Sigmoid colon (tissue), 4 donors: ENCODE measurements at regions not wholly inside any gene's neighbourhood (a gene's known extent, or its start where the extent isn't known, plus 50 kb on each side); places are given as distances from the start of the nearest gene placed in this dataset.

Experiments used
- EP300 ChIP-seq, 4 donors: sonication (generic); formaldehyde crosslinking; IDR thresholded peaks; one replicate each; pipeline ENCODE4 v1.6.1; 2017; ENCODE audit warnings: antibody characterized with exemption in 4 of 4
- POLR2A ChIP-seq, 2 donors: fragments of 450-650 bp; IDR thresholded peaks; one replicate each; pipeline ENCODE4 v1.6.1; 2016; ENCODE audit warnings: antibody characterized with exemption in 2 of 2, mild to moderate bottlenecking in 2 of 2, moderate library complexity in 2 of 2
- POLR2AphosphoS5 ChIP-seq, 4 donors: sonication (generic); formaldehyde crosslinking; IDR thresholded peaks; one replicate each; pipeline ENCODE4 v1.6.1; 2017; ENCODE audit warnings: antibody characterized with exemption in 4 of 4
- TF ChIP-seq, protein P1 (sequence below), 4 experiments: fragments of 450-650 bp in 3 of 4; fragments of 200-600 bp in 1 of 4; IDR thresholded peaks; one replicate each; pipeline ENCODE4 v1.5.1; 2016 to 2019; ENCODE audit warnings: antibody characterized with exemption in 4 of 4, mild to moderate bottlenecking in 3 of 4, moderate library complexity in 2 of 4

DNA sequence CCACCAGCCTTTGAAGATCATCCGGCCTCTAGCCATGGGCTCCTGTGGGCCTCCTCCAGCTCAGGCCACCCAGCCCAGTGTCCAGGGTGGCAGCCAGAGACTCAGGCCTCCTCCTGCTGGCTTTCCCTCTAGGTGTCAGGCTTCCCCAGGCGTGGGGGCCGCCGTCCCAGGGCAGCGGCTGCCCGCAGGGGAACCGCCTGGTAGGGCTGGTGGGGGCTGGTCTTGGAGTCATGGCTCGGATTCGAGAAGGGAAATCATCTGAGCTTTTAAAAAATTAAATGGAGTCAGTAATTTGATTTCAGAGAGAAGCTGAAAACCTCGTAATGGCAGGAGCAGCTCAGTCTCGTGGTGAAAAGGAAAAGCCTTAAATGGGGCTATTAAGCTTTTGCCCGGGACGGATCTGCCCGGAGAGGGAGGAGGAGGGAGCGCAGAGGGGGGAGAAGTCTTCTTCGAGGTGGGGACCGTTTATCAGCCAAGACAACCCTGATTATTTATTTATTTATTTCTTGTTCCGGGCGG, 66.4 kb upstream of the TARDBP start:
- TF ChIP-seq, protein P1, sequence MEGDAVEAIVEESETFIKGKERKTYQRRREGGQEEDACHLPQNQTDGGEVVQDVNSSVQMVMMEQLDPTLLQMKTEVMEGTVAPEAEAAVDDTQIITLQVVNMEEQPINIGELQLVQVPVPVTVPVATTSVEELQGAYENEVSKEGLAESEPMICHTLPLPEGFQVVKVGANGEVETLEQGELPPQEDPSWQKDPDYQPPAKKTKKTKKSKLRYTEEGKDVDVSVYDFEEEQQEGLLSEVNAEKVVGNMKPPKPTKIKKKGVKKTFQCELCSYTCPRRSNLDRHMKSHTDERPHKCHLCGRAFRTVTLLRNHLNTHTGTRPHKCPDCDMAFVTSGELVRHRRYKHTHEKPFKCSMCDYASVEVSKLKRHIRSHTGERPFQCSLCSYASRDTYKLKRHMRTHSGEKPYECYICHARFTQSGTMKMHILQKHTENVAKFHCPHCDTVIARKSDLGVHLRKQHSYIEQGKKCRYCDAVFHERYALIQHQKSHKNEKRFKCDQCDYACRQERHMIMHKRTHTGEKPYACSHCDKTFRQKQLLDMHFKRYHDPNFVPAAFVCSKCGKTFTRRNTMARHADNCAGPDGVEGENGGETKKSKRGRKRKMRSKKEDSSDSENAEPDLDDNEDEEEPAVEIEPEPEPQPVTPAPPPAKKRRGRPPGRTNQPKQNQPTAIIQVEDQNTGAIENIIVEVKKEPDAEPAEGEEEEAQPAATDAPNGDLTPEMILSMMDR (IDR thresholded peaks at IDR 0.05) = no peak
- TF ChIP-seq POLR2A (IDR thresholded peaks at IDR 0.05) = no peak
- no peak for TF ChIP-seq POLR2AphosphoS5 (IDR thresholded peaks at IDR 0.05)
- no peak for TF ChIP-seq EP300 (IDR thresholded peaks at IDR 0.05)
